NCI-H345 treated with DMSO at 0.1 percent for 48 hours (cell line): ENCODE measurements at regions not wholly inside any gene's neighbourhood (a gene's known extent, or its start where the extent isn't known, plus 50 kb on each side); places are given as distances from the start of the nearest gene placed in this dataset.

Experiments used
- DNase-seq: peaks from one replicate; lab custom pipeline; 2025; ENCODE audit not compliant: unreplicated experiment; lab: John Stamatoyannopoulos, UW

DNA sequence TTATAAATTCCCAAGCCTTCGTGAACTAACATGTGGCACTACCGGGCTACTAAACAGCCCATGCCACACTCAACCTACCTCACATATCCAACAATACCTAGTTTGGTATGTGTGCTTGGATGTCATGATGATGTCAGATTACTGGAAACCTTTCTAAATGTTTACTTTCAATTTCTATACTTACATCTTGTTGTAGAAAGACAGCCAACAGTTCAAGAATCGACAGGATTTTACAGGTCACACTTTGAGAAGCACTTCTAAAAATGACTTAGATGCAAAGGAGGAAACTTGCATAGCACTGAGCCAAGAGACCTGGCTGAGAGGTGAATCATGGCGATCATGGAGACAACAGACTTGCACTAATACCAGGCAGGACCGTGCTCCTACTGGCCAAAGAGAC is 209.9 kb downstream of the COL4A1 start:
- DNase-seq, result no peak

DNA sequence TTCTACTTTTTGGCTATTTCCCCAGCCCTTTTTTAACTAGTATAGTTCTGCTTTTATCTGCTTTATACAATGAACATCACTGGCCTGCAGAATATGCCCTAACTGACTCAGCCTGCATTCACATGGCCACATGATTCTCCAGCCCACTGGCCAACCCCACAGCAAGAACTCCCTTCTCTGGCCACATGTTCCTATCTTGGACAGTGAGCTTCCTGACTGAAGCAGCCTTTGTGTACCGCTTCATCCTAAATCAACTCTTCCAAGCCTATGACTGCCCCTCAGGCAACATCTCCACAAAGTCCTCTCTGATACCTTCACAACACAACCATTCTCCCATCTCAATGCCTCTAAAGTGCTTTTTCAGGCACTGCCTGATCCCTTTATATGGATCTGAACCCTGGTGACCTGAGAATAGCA is 214.1 kb downstream of the COL4A1 start:
- no peak for DNase-seq

DNA sequence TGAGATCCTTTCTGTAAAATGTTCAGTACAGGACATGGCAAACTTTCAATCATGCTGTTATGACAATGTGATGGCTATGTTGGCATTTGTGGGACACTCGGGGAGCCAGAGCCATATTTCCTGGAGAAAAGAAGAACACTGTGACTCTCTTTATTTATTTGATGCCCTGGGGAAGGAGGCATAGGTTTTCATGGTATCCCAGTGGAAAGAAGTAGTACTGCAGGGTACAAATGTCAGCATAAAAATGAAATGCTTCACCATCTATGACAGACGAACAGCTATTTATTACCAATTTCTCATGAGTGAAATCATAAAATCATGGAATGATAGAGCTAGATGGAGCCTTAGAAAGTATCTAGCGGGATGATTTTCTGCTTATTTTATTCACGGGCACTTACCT is 217.1 kb downstream of the COL4A1 start:
- no peak for DNase-seq

DNA sequence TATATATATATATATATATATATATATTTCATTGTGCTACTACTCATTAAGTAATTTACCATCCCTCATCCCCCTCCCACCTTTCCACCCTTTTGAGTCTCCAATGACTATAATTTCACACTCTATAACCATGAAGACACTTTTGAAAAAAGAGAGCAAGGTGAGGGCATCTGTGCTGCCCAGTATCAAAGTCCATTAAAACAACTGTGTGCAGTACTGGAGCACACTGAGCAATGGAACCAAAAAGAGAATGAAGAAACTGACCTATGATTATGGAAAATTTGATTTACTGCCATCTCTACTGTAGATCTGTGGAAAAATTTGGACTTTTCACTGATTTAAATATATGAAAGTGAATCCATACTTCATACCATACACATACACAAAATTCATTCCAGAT is 217.9 kb downstream of the COL4A1 start:
- no peak for DNase-seq

DNA sequence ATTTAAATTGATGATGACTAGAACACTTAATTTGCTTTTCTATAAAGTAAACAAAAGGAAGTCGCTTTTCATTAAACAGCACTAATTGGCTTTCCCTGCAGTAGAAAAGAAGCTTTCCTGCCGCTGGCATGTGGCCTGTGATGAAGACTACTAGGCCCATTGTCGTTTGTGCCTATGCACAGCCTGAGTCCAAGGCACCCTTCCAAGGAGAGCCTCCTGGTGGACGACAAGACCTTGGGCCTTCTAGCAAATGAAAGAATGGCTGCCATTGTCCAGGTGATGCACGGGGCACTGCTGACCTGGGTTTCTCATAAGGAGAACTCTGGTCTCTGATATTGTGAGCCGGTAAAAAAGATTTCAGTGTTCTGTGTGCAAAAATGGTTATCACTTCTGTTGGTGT is 233.0 kb downstream of the COL4A1 start:
- DNase-seq, result no peak

DNA sequence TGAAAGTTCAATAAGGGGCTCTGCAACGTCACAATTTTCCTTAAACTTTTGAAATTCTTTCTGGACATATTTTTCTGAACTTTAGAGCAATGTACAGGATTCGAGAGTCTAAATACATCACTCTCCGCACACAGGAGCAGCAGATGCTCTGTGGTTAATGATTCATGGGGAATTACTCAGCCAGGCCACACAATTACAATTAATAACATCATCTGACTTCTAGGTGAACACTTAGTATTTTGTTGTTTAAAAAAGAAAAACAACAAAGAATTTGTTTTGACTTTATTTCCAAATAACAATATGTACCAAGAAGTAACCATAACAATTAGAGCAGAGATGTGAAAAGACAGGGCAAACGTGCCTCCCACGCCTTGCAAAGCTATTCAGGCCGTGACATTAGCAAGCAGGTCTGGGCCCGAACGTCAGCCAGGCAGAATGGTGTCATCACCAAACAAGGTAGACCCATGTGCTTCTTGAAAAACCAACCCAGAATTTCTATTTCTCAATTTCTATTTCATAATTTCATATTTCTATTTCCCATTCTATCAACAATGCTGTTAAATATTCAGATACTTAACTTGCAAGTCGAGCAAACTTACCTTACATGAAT is 236.3 kb downstream of the COL4A1 start:
- no peak for DNase-seq

DNA sequence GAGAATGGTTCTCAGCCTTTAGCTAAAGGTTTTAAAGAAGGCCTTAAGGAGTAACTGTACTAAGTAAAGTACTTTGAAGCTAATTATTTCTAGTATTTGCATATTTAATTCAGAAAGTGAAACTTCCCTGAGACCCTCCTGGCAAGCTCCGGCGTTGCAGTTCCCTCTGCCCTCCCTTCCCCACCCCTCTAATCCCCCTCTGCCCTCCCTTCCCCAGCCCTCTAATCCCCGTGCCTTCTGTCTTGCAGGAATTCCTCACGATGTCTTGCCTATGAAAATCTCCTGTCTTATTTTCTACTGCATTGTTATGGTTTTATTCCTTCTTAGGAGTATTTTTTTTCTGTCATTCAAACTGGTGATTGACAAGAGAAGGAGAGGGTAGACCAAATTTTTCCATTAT is 236.9 kb downstream of the COL4A1 start:
- no peak for DNase-seq

DNA sequence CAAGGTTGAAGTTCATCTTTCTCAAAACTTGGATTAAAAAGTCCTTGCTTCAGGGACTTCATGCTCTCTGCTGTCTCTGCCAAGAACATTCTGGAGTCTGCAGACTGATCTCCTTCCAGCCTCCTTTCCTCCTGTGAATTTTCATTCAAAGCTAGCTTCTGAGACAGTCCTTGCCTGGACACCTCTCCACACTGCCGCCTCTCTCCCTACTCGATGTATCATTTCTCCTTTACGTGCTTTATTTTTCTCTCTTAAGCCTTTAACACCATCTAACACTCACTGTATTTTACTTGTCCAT is 238.8 kb downstream of the COL4A1 start:
- no peak for DNase-seq

DNA sequence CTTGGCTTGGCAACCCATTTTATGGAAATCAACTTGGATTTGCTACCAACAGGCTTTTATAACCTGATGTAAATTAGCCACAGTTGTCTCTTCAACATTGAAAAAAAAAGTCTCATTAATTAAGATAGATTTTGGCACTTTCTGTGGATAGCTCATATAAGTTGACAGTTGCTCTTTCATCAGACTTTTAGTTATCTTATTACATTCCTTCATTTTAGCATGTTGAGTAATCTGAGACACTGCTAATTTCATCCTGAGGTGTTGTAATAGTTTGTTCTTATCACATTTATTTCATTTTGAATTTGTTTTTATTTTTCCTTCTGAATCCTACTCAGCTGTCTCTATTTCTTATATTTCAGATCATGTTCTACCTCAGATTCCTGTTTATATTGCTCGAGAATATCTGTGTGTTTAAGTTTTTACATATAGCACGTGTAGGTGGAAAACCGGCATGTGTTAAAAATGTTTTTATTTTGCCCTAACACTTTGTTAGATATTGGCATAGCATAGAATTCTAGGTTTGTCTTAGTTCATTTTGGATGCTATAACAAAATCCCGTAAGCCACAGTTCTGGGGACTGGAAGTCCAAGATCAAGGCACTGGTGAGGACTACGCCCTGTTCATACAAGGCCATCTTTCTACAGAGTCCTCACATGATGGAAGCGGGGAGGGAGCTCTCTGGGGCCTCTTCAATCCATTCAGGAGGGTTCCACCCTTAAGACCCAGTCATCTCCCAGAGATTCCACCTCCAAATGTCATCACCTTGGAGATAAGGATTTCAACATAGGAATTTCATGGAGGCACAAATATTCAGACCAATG is 239.4 kb downstream of the COL4A1 start:
- no peak for DNase-seq

DNA sequence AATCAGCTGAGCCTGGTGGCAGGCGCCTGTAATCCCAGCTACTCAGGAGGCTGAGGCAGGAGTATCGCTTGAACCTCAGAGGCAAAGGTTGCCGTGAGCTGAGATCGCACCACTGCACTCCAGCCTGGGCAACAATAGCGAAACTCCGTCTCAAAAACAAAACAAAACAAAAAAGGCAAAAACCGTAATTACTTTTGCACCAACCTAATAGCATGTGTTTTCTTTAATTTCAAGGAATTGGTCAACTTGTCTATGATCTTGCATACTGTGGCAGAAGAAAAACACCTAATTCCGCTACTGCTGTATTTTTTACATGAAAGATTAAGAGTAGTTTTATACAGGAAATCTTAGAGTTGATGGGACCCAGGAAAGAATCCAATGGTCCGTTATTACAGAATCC is 241.2 kb downstream of the COL4A1 start:
- no peak for DNase-seq

DNA sequence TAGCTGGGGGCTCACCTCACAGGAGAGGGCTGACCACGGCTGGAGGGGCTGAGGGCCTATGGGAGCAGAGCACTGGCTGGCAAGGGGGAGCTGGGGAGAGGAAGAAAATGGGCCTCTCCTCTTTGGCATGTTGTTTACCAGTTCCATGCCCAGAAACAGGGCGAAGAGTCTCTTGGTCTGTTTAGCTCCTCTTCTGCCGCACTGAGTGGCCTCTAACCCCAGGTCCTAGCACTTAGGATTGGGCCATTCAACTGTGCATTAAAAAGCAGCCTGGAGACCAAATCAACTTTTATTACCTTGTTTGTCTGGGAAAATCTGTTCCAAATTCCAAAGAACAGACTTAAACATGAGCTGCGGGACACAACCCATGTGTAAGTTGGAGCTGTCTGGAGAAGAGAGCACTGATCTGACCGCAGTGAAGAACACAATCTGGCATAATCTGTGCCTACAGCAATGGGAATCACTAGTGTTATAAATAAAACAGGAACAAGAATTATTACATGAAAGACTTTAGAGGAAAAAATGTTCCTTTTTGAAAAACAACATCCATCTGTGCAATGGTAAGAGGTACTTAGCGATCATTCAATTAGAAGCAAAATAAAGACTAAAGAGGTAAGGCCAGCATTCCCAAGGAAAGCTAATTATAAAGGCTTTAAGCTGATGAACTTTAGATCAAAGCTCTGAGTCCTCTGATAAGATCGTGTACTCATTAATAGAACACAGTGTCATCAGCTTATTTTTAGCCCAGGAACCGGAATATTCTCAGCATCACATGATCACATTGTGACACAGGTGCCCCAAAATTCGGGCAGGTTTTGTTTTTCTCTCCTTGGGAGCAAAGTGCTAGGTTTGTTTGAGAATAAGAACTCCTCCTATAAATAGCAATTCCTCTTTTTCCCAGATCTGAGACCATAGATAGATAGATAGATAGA is 243.2 kb downstream of the COL4A1 start:
- DNase-seq, result no peak

DNA sequence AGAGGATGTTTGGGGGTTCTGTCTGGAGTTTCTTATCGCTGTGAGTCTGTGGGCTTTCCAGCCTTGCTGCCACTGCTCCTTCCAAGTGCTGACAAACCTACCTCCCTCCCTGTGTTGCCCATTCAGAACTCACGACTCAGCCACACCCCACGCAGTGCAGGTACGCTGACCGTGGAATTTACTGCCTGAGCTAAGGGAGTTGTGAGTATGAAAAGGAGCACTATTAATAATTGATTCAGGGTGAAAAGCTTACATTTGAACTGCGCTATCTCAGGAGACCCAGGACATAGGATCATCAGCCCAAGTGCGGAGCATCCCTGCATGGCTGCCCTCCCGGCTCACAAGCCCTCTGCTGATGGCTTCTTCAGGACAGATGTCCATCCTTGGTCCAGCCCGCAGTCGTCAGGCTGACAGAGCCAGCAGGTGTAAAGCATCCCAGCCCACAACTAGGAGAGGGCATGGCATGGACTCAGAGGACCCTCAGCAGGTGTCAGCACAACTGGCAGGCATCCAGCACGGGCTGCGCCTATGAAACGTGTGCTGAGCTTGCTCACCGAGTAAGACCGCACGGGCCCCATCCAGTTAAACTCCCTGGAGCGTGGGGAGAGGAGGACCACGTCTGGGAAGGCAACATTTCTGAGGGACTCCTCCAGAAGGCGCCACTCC is 244.0 kb downstream of the COL4A1 start:
- DNase-seq, result no peak

DNA sequence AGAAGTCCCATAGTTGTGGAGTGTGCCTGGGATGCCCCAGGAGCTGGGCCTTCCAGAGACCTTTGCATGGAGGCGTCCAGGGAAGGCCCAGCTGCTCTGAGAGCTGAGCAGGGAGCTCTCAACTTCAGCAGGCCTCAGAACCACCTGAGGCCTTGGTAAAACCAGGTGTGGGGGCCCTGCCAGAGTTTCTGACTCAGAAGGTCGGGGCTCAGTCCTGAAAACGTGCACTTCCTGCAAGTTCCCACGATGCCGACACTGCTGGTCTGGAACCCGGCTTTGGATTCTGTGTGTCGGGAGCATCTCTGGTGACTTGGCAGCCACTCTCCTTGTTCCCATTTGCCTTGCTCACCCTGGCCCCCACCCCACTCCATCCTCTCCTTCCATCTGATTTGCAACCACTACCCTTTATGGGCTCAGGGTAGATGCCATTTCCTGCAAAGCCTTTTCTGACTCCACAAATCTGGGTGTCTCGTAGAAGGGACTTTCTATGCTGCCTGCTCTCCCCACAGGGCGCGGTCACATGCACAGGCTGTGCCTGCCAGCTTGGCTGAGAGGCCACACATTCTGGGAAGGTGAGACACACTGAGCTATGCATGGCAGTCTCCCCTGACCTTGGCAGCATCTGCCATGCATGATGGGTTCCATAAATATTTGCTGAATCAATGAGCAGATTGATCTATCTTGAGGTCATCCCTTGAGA is 244.7 kb downstream of the COL4A1 start:
- no peak for DNase-seq

DNA sequence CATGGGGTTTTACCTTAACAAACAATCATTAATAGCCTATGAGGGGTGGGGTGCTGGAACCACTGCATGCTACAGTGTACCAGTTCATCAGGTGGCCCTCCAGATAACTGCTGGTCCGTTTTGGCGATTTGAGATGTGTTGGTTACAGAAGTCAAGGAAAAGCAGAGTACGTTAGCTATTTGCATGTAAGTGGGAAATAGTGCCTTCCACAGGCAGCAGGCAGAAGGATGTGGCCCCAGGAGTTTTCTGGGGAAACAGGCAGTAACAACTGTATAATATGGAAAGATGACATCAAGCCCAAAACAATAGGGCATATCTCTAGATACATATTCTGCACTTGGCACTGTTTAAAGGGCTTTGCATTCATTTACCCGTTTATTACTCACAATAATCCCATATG is 245.7 kb downstream of the COL4A1 start:
- DNase-seq, result no peak

DNA sequence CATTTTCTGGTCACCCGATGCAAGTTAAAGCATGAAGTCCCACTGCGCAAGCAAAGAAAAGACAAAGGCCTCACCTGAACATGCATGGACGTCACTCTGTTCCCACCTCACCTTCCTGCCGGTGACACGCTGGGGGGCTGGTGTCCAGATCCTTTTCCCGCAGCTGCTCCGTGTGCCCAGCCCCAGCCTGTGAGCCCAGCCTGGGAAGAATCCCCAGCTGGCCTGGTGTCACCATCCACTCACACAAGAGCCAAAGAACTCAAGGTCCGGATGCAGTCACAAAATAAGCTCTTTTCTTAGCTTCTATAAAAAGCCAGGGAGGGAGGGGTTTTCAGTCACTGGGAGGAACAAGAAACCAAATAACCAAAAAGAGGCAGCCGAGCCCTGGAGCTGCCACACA is 249.9 kb downstream of the COL4A1 start:
- DNase-seq, result no peak

DNA sequence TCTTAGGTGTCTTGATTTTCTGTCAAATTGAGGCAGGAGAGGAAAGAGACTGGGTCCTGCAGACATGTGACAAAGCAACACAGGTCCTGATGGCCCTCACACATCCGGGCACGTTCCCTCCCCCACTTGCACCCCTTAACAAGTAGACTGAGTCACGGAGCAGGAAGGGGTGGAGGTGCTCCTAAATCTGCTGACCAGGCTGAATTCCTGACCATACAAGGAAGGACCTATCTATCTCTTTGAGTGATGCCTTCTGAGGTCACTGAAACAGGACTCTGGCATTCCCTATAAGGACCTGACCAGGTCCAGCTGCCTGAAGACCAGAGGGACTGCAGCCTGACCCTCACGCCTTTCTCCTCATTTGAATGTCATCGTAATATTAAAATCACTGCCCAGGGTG is 250.3 kb downstream of the COL4A1 start:
- no peak for DNase-seq

DNA sequence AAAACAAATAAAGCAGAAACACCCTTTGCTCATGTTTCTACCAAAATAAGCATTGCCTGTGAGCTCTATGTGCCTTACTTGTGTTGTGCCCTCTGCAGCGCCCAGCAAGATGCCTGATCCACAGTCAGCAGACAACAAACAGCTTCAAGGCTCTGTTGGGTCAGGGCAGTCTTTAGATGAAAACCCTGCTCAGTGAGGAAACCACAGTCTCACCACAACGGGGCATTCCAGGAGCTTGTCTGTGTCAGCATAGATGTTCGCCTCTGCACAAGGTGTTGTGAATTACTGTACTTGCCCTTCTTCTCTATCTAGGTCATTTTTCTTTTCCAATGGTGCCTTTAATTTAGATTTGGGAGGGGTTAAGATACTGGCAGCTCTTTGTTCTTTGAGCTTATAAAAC is 251.9 kb downstream of the COL4A1 start:
- DNase-seq, result no peak

DNA sequence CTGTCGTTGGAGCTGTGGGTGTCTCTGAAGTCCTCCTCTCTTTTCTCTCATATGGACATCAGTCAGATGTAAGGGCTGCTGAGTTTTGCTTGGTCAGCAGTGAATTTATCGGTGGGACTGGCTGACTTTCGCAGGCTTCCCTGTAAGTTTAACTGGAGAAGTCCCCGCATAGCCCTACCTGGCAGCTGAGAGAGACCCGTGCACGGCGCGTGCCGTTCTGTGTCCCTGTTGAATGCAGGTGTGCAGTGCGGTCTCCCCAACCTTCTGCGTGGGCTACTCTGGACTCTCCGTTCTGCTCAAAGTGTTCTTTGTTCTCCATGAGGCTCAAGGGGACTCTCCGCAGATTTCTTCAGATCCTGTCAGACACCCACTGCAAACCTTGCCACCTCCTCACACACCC is 252.9 kb downstream of the COL4A1 start:
- no peak for DNase-seq

DNA sequence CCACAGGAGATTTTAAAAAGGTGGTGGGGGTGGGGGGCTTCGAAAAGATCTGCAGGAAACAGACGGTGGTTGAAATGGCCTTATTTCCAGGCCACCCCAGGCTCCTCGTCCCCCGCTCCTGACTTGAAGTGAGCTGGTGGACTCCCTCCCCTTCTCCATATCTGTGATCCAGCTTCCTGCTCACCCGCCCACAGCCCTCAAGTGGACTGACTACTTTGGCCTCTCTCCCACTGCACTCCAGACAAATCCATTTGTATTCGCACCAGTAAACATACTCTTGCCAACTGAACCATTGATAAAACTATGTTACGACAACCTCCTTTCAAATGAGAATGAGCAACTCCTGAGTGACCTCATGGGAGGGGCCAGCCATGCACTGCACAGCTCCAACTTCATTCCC is 259.5 kb downstream of the COL4A1 start:
- DNase-seq, result peak; percentile 92

DNA sequence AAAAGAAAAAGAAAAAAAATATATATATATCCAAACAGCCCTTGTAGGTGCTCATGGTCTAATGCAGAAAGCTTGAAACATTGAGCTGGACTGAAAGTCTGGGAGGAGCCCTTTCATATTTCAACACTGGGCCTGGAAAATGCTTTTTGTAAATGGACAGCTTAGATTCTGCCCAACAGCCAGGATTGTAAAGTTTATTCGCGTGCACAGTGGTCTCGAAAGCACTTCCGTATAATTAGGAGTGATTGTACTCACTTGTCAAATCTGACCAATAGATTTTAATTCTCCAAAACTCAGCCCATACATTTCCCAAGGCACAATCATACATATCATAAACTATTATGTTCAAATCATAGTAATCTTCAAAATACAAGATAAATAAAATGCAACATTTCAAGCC is 260.1 kb downstream of the COL4A1 start:
- no peak for DNase-seq

DNA sequence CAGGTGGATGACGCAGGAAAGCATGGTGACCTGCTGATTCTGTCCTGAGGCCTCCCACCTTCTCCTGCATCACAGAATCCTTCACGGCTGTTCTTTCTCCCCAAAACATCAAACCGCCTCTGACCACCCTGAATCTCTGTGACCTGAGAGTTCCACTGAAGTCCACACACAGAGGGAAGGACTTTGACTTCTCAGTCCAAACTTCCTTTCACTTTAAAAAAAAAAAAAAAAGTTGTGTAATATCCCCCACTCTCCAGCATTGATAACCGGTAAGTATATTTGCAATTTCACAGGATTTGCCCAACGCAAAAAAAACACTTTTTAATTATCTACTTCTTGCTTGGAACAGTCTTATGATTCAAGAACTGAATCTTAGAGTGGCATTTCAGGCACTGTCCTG is 259.5 kb upstream of the IRS2 start:
- DNase-seq, result no peak
